DND-41 (cell line): ENCODE measurements at regions not wholly inside any gene's neighbourhood (a gene's known extent, or its start where the extent isn't known, plus 50 kb on each side); places are given as distances from the start of the nearest gene placed in this dataset.

Experiments used
- CTCF ChIP-seq: IDR thresholded peaks from 2 replicates; pipeline ENCODE4 v1.5.1; 2012; ENCODE audit warnings: borderline replicate concordance, low read length, moderate library complexity, mild to moderate bottlenecking; ENCODE audit not compliant: poor library complexity, severe bottlenecking; ENCODE audit errors: extremely low read depth
- EZH2 ChIP-seq: IDR thresholded peaks from 3 replicates; pipeline ENCODE4 v1.6.1; 2012; ENCODE audit warnings: borderline replicate concordance, low read depth, mild to moderate bottlenecking, moderate library complexity, low read length, inconsistent platforms; ENCODE audit not compliant: severe bottlenecking

GRCh38 chr2:38153476-38154135 lies 77.7 kb upstream of the CYP1B1 start:
- TF ChIP-seq CTCF (no peak), EZH2 (no peak)
